ENCODE measurements at regions not wholly inside any gene's neighbourhood (a gene's known extent, or its start where the extent isn't known, plus 50 kb on each side); places are given as distances from the start of the nearest gene placed in this dataset.

DNA sequence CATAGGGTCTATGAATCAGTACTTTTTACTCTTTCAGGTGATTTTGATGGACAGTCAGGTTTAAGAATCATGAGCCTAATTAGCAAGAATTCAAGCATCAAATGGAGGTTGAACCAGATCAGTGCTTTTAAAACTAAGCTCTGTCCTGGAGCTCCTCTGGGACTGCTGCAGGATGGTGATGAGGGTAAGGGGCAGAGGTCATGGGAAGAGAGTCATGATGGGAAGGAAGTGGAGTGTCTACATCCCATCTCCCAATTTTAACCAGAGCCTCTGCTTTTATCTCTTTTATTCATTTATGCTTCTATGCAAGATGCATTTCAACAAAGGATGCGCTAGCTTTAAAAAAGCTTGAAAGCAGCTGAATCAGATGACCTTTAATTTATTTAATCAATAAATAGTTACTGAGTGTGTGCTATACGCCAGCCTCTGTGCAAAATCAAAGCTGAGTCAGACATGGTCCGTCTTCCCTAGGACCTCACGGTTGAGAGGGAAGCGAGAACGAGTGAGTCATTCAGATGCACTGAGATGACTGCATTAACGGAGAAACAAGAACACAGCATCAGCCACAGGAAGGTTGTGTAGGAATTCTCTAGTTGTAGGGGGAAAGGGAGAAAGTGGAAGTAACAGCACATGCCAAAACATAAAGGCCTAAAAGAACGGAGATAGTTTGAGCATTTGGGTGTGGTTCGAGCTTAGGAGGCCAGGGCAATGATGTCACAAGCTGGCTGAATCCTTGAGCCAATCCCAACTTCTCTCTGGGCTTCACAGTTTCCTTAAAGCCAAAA is 441.6 kb upstream of the BRINP1 start:
- Histone ChIP-seq H3K36me3 (ENCODE audit: control insufficient read depth in 1 of 2, insufficient read depth in 2 of 2, low read length in 2 of 2) (no peaks in the 10 kb centered on the region), H3K9me3 (ENCODE audit: control insufficient read depth in 1 of 2, insufficient read depth in 1 of 2, low read depth in 1 of 2, low read length in 2 of 2) (no peaks in the 10 kb centered on the region), H4K20me1 (ENCODE audit: insufficient read depth) (no peaks in the 10 kb centered on the region), H3K4me1 (ENCODE audit: control insufficient read depth in 1 of 2, insufficient read depth in 2 of 2, low read length in 2 of 2) (no peaks in the 10 kb centered on the region), H3K27ac (ENCODE audit: low read depth, low read length) (no peak overlapping the region), H3K27me3 (ENCODE audit: insufficient read depth, low read length) (no peaks in the 10 kb centered on the region), H3K4me2 (ENCODE audit: low read length) (no peak overlapping the region), H3K4me3 (replicated peaks in 1 of 2; ENCODE audit: low read depth in 1 of 2, low read length in 2 of 2) (no peak overlapping the region), H3K79me2 (ENCODE audit: insufficient read depth, low read length) (no peaks in the 10 kb centered on the region), H2AFZ (ENCODE audit: low read depth, low read length, poor library complexity, severe bottlenecking) (no peak overlapping the region), H3K9ac (ENCODE audit: low read length) (no peak overlapping the region), H3K9me2 (ENCODE audit: insufficient read depth) (no peaks in the 10 kb centered on the region)
- no peak for ATAC-seq
- no TSS peak for BruUV-seq (replicated peaks)
- intact Hi-C loops (cut with micrococcal nuclease) = no loop called here
- CTCF ChIA-PET = no interaction called here
- no peak for DNase-seq (ENCODE audit: low read depth, low spot score)
- TF ChIP-seq REST (IDR thresholded peaks at IDR 0.05; ENCODE audit: low read depth) (no peak), TCF7L2 (IDR thresholded peaks at IDR 0.05; ENCODE audit: borderline replicate concordance, extremely low read depth, insufficient read depth, insufficient read length) (no peak), POLR2AphosphoS5 (IDR thresholded peaks at IDR 0.05; ENCODE audit: low read depth, low read length) (no peak), CBX3 (IDR thresholded peaks at IDR 0.05; ENCODE audit: low read depth) (no peak), MAX (IDR thresholded peaks at IDR 0.05) (no peak), ZNF274 (IDR thresholded peaks at IDR 0.05; ENCODE audit: low read depth, low read length) (no peak), CEBPB (IDR thresholded peaks at IDR 0.05; ENCODE audit: low read depth) (no peak), FOSL1 (IDR thresholded peaks at IDR 0.05; ENCODE audit: low read depth) (no peak), ELF1 (IDR thresholded peaks at IDR 0.05; ENCODE audit: borderline replicate concordance, low read depth) (no peak), JUND (IDR thresholded peaks at IDR 0.05) (no peak), SP1 (IDR thresholded peaks at IDR 0.05; ENCODE audit: low read depth) (no peak), EZH2 (IDR thresholded peaks at IDR 0.05) (no peak), CTCF (IDR thresholded peaks at IDR 0.05 in 2 of 3, conservative IDR thresholded peaks at IDR 0.05 in 1 of 3; ENCODE audit: borderline replicate concordance in 1 of 3, insufficient read depth in 1 of 3, low read depth in 2 of 3, low read length in 2 of 3) (no peak)
- TF ChIP-seq, protein P1, sequence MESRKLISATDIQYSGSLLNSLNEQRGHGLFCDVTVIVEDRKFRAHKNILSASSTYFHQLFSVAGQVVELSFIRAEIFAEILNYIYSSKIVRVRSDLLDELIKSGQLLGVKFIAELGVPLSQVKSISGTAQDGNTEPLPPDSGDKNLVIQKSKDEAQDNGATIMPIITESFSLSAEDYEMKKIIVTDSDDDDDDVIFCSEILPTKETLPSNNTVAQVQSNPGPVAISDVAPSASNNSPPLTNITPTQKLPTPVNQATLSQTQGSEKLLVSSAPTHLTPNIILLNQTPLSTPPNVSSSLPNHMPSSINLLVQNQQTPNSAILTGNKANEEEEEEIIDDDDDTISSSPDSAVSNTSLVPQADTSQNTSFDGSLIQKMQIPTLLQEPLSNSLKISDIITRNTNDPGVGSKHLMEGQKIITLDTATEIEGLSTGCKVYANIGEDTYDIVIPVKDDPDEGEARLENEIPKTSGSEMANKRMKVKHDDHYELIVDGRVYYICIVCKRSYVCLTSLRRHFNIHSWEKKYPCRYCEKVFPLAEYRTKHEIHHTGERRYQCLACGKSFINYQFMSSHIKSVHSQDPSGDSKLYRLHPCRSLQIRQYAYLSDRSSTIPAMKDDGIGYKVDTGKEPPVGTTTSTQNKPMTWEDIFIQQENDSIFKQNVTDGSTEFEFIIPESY (IDR thresholded peaks at IDR 0.05; ENCODE audit: extremely low read depth, insufficient replicate concordance, low read length) = no peak
- RAD21 ChIA-PET (ENCODE audit: low non-redundant PET in 1 of 2, low total read pairs in 2 of 2, uncharacterized antibody in 2 of 2, unreplicated experiment in 2 of 2) = no interaction called here
- POLR2A ChIA-PET = no interaction called here

Data from HCT116 (cell line).